ENCODE measurements at regions not wholly inside any gene's neighbourhood (a gene's known extent, or its start where the extent isn't known, plus 50 kb on each side); places are given as distances from the start of the nearest gene placed in this dataset.

GRCh38 chr12:104896710-104897109 is 61.4 kb downstream of the SLC41A2 start:
- H4K20me1 ChIP-seq (ENCODE audit: insufficient read depth) = no peaks in the 10 kb centered on the region
- no peak overlapping the region for H2AFZ ChIP-seq (ENCODE audit: low read depth, low read length)
- H3K27ac ChIP-seq (ENCODE audit: low read length) = no peak overlapping the region
- H3K27me3 ChIP-seq (ENCODE audit: insufficient read depth, low read depth, low read length) = no peaks in the 10 kb centered on the region
- H3K36me3 ChIP-seq (ENCODE audit: insufficient read depth, low read length) = no peaks in the 10 kb centered on the region
- H3K4me2 ChIP-seq (ENCODE audit: low read length) = no peak overlapping the region
- H3K9me2 ChIP-seq (ENCODE audit: insufficient read depth, low read length) = no peaks in the 10 kb centered on the region
- no peak overlapping the region for H3K9ac ChIP-seq (ENCODE audit: low read length)
- TF ChIP-seq TAF1 (IDR thresholded peaks at IDR 0.05; ENCODE audit: low read depth) (no peak), MXI1 (conservative IDR thresholded peaks at IDR 0.05; ENCODE audit: poor library complexity, severe bottlenecking) (no peak), EP300 (conservative IDR thresholded peaks at IDR 0.05; ENCODE audit: poor library complexity, severe bottlenecking) (no peak), POLR2AphosphoS5 (IDR thresholded peaks at IDR 0.05) (no peak), SMC3 (conservative IDR thresholded peaks at IDR 0.05; ENCODE audit: poor library complexity) (no peak), EZH2 (IDR thresholded peaks at IDR 0.05; ENCODE audit: borderline replicate concordance, insufficient read depth, low read length, poor library complexity, severe bottlenecking) (no peak), REST (IDR thresholded peaks at IDR 0.05; ENCODE audit: borderline replicate concordance) (no peak), RAD21 (conservative IDR thresholded peaks at IDR 0.05) (no peak)
- TF ChIP-seq, protein P1, sequence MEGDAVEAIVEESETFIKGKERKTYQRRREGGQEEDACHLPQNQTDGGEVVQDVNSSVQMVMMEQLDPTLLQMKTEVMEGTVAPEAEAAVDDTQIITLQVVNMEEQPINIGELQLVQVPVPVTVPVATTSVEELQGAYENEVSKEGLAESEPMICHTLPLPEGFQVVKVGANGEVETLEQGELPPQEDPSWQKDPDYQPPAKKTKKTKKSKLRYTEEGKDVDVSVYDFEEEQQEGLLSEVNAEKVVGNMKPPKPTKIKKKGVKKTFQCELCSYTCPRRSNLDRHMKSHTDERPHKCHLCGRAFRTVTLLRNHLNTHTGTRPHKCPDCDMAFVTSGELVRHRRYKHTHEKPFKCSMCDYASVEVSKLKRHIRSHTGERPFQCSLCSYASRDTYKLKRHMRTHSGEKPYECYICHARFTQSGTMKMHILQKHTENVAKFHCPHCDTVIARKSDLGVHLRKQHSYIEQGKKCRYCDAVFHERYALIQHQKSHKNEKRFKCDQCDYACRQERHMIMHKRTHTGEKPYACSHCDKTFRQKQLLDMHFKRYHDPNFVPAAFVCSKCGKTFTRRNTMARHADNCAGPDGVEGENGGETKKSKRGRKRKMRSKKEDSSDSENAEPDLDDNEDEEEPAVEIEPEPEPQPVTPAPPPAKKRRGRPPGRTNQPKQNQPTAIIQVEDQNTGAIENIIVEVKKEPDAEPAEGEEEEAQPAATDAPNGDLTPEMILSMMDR (IDR thresholded peaks at IDR 0.05; ENCODE audit: poor library complexity, severe bottlenecking) = no peak
- no peak overlapping the region for H3K4me3 ChIP-seq (ENCODE audit: low read length)
- no peaks in the 10 kb centered on the region for H3K79me2 ChIP-seq (replicated peaks; ENCODE audit: insufficient read depth, low read length)
- no peaks in the 10 kb centered on the region for H3F3A ChIP-seq (ENCODE audit: insufficient read depth, low read length, poor library complexity, severe bottlenecking)
- no peaks in the 10 kb centered on the region for H3K9me3 ChIP-seq (ENCODE audit: low read length)

DNA sequence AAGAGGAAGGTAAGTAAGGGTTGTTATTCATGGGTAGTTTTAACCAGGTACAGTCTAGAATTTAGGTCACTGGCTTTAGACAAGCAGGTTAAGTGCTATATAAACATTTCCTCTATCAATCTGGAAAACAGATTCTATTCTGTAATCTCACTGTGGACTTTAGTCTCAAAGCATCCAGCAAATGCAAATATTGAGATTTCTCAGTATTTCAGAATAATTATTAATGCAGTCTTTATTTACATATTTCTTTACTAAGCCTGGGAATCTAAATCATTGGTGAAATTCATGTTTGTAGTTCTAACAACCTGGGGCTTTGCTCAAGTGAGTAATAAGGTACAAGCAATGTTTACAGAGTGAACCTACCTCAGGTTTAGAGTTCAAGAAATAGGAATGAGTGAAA is 61.9 kb downstream of the SLC41A2 start:
- Histone ChIP-seq H3K79me2 (replicated peaks; ENCODE audit: insufficient read depth, low read length) (no peaks in the 10 kb centered on the region), H3K27ac (ENCODE audit: low read length) (no peak overlapping the region), H3K4me3 (ENCODE audit: low read length) (no peak overlapping the region), H4K20me1 (ENCODE audit: insufficient read depth) (no peaks in the 10 kb centered on the region), H3K36me3 (ENCODE audit: insufficient read depth, low read length) (no peaks in the 10 kb centered on the region), H3F3A (ENCODE audit: insufficient read depth, low read length, poor library complexity, severe bottlenecking) (no peaks in the 10 kb centered on the region), H3K9me3 (ENCODE audit: low read length) (no peaks in the 10 kb centered on the region), H3K9me2 (ENCODE audit: insufficient read depth, low read length) (no peaks in the 10 kb centered on the region), H3K27me3 (ENCODE audit: insufficient read depth, low read depth, low read length) (no peaks in the 10 kb centered on the region), H2AFZ (ENCODE audit: low read depth, low read length) (no peak overlapping the region), H3K9ac (ENCODE audit: low read length) (no peak overlapping the region), H3K4me2 (ENCODE audit: low read length) (no peak overlapping the region)
- TF ChIP-seq TAF1 (IDR thresholded peaks at IDR 0.05; ENCODE audit: low read depth) = no peak
- no peak for TF ChIP-seq RAD21 (conservative IDR thresholded peaks at IDR 0.05)
- no peak for TF ChIP-seq MXI1 (conservative IDR thresholded peaks at IDR 0.05; ENCODE audit: poor library complexity, severe bottlenecking)
- TF ChIP-seq REST (IDR thresholded peaks at IDR 0.05; ENCODE audit: borderline replicate concordance) = no peak
- TF ChIP-seq EZH2 (IDR thresholded peaks at IDR 0.05; ENCODE audit: borderline replicate concordance, insufficient read depth, low read length, poor library complexity, severe bottlenecking) = no peak
- TF ChIP-seq POLR2AphosphoS5 (IDR thresholded peaks at IDR 0.05) = no peak
- no peak for TF ChIP-seq EP300 (conservative IDR thresholded peaks at IDR 0.05; ENCODE audit: poor library complexity, severe bottlenecking)
- TF ChIP-seq, protein P1 (IDR thresholded peaks at IDR 0.05; ENCODE audit: poor library complexity, severe bottlenecking) = no peak
